Immature natural killer cell (primary cell): ENCODE measurements at regions not wholly inside any gene's neighbourhood (a gene's known extent, or its start where the extent isn't known, plus 50 kb on each side); places are given as distances from the start of the nearest gene placed in this dataset.
"Not testable (repeated sequence)": the region's sequence is repeated elsewhere in the genome, so short reads cannot be mapped to it uniquely, and the experiment has no call there.

ENCODE experiments used
- DNase-seq, 3 donors: peaks; one replicate each; pipeline ENCODE4 v3.0.0; 2022; ENCODE audit warnings: mixed read lengths in 1 of 3
- H3K27ac Mint-ChIP-seq, 6 donors: one replicate each; pipeline ENCODE4 v1.8.0; 2020; ENCODE audit warnings: mixed read lengths in 6 of 6, mild to moderate bottlenecking in 5 of 6, inconsistent platforms in 4 of 6, moderate library complexity in 3 of 6
- H3K27me3 Mint-ChIP-seq, 3 donors: one replicate each; pipeline ENCODE4 v1.8.0; 2020 to 2021; ENCODE audit warnings: low read depth in 3 of 3, mild to moderate bottlenecking in 3 of 3, mixed read lengths in 3 of 3, moderate library complexity in 3 of 3, inconsistent platforms in 1 of 3
- H3K36me3 Mint-ChIP-seq, 3 donors: one replicate each; pipeline ENCODE4 v1.8.0; 2020; ENCODE audit warnings: mixed read lengths in 3 of 3, inconsistent platforms in 2 of 3, mild to moderate bottlenecking in 2 of 3
- H3K4me1 Mint-ChIP-seq, 2 donors: one replicate each; pipeline ENCODE4 v1.8.0; 2020; ENCODE audit warnings: inconsistent platforms in 2 of 2, mild to moderate bottlenecking in 2 of 2, mixed read lengths in 2 of 2, moderate library complexity in 1 of 2
- H3K4me3 Mint-ChIP-seq, 5 donors: one replicate each; pipeline ENCODE4 v1.8.0; 2020; ENCODE audit warnings: mild to moderate bottlenecking in 5 of 5, mixed read lengths in 5 of 5, inconsistent platforms in 3 of 5, moderate library complexity in 3 of 5
- H3K9me3 Mint-ChIP-seq, 6 donors: one replicate each; pipeline ENCODE4 v1.8.0; 2020; ENCODE audit warnings: mild to moderate bottlenecking in 6 of 6, mixed read lengths in 6 of 6, inconsistent platforms in 4 of 6, moderate library complexity in 3 of 6

GRCh38 chr5:2373631-2374030 is 377.8 kb downstream of the IRX2 start:
- Mint-ChIP-seq H3K27ac (no peak overlapping the region), H3K9me3 (peaks cover 1 to 10% (median 5%) of the 10 kb centered on the region in 6 donors), H3K4me1 (no peaks in the 10 kb centered on the region), H3K27me3 (peaks cover 1 to 4% (median 2%) of the 10 kb centered on the region in 3 donors), H3K36me3 (no peaks in the 10 kb centered on the region), H3K4me3 (no peak overlapping the region)
- no peak for DNase-seq

DNA sequence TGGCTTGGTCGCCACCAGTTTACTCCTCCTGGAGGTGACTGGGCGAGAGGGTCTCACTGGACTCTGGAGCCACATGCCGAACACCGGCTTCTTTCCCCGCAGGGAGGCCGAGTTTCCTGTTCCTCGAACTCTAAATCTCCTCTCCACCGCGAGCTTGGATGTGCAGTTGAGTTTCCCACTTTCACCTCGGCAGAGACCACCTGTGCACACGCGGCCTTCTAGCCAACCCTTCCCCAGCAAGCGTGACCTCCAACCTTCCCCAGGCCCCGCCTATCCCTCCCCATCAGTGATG is 380.1 kb downstream of the IRX2 start:
- H3K9me3 Mint-ChIP-seq, result peaks cover 1 to 12% (median 6%) of the 10 kb centered on the region in 6 donors
- H3K4me1 Mint-ChIP-seq, result no peaks in the 10 kb centered on the region
- H3K27me3 Mint-ChIP-seq, result peaks cover 1 to 4% (median 2%) of the 10 kb centered on the region in 3 donors
- H3K36me3 Mint-ChIP-seq, result no peaks in the 10 kb centered on the region
- no peak overlapping the region for H3K27ac Mint-ChIP-seq
- no peak overlapping the region for H3K4me3 Mint-ChIP-seq
- DNase-seq, result no peak

DNA sequence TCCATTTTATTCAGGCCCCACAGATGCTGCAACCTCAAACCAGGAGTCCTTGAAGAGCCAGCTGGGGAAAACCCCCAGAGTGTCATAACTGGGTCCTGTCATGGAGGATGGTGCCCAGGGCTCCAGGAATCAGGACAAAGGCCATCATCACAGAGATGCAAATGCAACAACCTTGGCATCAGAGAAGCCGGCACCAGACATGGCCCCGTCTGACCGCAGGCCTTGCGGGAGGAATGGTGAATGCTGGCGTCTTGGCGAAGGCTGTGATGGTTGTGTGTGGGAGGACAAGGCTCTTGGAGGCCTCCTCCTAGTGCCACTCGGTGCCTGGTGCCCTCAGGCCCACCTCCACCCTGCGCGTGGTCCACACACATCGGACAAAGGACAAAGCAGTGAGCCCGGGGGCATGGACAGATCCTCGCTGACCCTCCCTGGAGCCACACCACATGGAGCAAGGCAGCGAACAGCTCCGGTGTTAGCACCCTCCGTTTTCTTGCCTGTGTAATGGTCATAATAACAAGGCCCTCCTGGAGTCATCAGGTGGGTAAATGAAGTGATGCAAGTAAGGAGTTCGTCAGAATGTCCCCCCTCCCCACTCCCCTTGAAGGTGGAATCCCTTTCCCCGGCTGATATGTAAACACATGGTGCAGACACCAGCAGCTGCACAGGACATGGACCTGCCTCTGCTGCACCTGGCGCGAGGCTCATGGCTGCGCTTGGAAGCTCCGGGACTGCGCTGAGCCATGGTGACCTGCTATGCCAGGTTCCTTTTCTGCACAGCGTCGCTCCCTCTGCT is 380.7 kb downstream of the IRX2 start:
- H3K36me3 Mint-ChIP-seq, result no peaks in the 10 kb centered on the region
- H3K9me3 Mint-ChIP-seq, result peaks cover 1 to 11% (median 6%) of the 10 kb centered on the region in 6 donors
- H3K4me3 Mint-ChIP-seq, result no peak overlapping the region
- peaks cover 1 to 2% (median 2%) of the 10 kb centered on the region in 3 donors for H3K27me3 Mint-ChIP-seq
- DNase-seq, result no peak
- no peak overlapping the region for H3K27ac Mint-ChIP-seq
- no peaks in the 10 kb centered on the region for H3K4me1 Mint-ChIP-seq

DNA sequence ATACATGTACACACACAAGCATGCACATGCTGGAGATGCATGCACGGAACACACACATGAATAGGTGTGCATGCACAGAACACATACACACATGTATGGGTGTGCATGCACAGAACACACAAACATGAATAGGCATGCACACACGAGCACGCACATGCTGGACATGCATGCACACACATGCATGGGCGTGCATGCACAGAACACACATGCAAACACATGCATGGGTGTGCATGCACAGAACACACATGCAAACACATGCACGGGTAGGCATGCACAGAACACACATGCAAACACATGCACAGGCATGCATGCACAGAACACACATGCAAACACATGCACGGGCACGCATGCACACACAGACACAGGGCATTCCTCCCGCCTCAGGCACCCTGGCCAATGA is 382.3 kb downstream of the IRX2 start:
- H3K4me3 Mint-ChIP-seq, result no peak overlapping the region
- H3K27ac Mint-ChIP-seq, result no peak overlapping the region
- peaks cover 1 to 15% (median 8%) of the 10 kb centered on the region in 6 donors for H3K9me3 Mint-ChIP-seq
- peaks cover 1 to 5% (median 2%) of the 10 kb centered on the region in 3 donors for H3K27me3 Mint-ChIP-seq
- no peaks in the 10 kb centered on the region for H3K4me1 Mint-ChIP-seq
- no peak for DNase-seq
- no peaks in the 10 kb centered on the region for H3K36me3 Mint-ChIP-seq

- Mint-ChIP-seq H3K27ac (no peak overlapping the region), H3K27me3 (peaks cover 0 to 3% (median 0%) of the 10 kb centered on the region in 3 donors), H3K4me3 (no peak overlapping the region), H3K9me3 (peaks cover 1 to 23% (median 9%) of the 10 kb centered on the region in 6 donors), H3K4me1 (no peaks in the 10 kb centered on the region), H3K36me3 (no peaks in the 10 kb centered on the region)
- no peak for DNase-seq
These were observed 384.7 kb downstream of the IRX2 start for GRCh38 chr5:2366816-2367215.

DNA sequence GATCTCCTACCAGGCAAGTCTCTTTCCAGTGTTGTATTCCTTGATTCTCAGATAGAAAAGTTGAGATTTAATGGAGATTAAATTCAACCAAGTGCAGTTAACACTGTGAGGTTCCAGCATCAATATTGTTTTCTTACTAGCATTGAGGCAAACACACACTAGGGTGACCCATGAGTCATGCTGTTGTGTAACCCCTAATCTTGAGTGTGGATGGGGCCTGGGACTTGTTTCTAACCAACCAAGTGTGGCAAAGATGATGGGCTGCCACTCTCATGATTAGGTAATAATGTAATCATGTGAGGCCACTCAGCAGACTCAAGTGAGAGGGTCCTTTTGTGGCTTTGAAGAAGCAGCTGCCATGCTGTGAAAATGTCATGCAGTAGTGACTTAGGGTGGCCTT is 394.2 kb downstream of the IRX2 start:
- no peak overlapping the region for H3K4me3 Mint-ChIP-seq
- peaks cover 1 to 3% (median 2%) of the 10 kb centered on the region in 3 donors for H3K27me3 Mint-ChIP-seq
- no peaks in the 10 kb centered on the region for H3K4me1 Mint-ChIP-seq
- H3K27ac Mint-ChIP-seq, result no peak overlapping the region
- H3K36me3 Mint-ChIP-seq, result no peaks in the 10 kb centered on the region
- DNase-seq, result no peak
- H3K9me3 Mint-ChIP-seq, result peaks cover 0 to 7% (median 0%) of the 10 kb centered on the region in 6 donors

DNA sequence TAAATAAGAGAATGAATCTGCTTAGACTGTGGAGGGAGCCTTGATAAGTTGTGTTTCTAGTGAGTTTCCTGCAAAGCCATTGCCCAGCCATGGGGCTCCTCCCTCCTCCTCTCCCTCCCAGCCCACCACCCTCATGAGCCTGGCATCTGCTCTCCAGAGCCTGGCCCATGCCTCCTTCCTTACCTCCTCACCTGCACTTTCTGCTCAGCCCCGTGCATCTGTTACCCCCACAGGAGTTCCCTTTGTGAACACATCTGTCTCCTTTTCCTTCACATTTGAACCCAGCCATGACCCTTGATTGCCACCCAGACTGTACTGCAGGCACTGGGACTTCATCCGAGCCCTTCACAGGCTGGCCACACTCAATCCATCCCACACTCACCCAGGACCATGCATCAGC is 395.6 kb downstream of the IRX2 start:
- Mint-ChIP-seq H3K4me1 (no peaks in the 10 kb centered on the region), H3K9me3 (peaks cover 0 to 10% (median 2%) of the 10 kb centered on the region in 6 donors), H3K27me3 (peaks cover 1 to 3% (median 2%) of the 10 kb centered on the region in 3 donors), H3K36me3 (no peaks in the 10 kb centered on the region), H3K4me3 (no peak overlapping the region), H3K27ac (no peak overlapping the region)
- DNase-seq, result no peak

GRCh38 chr5:2353871-2354440 is 397.5 kb downstream of the IRX2 start:
- H3K27ac Mint-ChIP-seq, result no peak overlapping the region
- no peaks in the 10 kb centered on the region for H3K4me1 Mint-ChIP-seq
- H3K36me3 Mint-ChIP-seq, result no peaks in the 10 kb centered on the region
- no peak for DNase-seq
- H3K4me3 Mint-ChIP-seq, result no peak overlapping the region
- peaks cover 0 to 12% (median 2%) of the 10 kb centered on the region in 6 donors for H3K9me3 Mint-ChIP-seq
- H3K27me3 Mint-ChIP-seq, result peaks cover 0 to 3% (median 2%) of the 10 kb centered on the region in 3 donors

GRCh38 chr5:2353211-2353610 is 398.3 kb downstream of the IRX2 start:
- Mint-ChIP-seq H3K27ac (no peak overlapping the region), H3K36me3 (no peaks in the 10 kb centered on the region), H3K9me3 (peaks cover 0 to 17% (median 3%) of the 10 kb centered on the region in 6 donors), H3K27me3 (peaks cover 0 to 3% (median 2%) of the 10 kb centered on the region in 3 donors), H3K4me3 (no peak overlapping the region), H3K4me1 (no peaks in the 10 kb centered on the region)
- no peak for DNase-seq

DNA sequence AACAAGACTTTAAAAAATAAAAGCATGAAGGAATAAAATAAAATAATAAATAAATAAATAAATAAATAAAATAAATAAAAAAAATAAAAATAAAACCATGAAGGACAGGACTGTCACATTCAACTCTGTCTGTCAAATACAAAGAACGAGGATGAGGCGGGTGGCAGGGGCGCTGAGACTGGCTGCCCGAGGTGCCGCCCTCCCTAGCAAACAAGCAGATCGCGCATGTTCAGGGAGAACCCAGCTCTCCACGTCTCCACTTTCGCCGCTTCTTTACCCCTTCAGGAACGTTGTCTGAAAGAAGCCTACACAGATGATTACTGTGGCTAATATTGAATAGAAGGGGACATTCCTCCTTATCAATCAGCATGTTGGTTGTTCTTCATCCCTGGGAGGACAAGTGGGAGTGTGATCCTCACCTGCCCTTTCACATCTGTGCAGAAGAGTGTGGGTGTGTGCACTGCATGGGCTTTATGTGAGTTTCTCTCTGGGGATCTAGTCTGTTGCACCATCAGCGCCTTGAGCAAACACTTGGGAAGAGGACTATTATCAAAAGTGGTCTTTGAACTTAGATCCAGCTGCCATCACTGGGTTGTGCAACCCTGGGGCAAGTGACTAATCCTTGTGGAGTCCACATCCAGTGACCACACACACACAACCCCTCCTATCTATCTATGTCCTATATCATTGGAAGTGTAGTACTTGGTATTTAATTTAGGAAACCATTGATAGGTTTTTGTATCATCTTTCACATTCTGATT is 399.2 kb downstream of the IRX2 start:
- Mint-ChIP-seq H3K27me3 (peaks cover 0 to 3% (median 2%) of the 10 kb centered on the region in 3 donors), H3K4me1 (no peaks in the 10 kb centered on the region), H3K9me3 (peaks cover 0 to 21% (median 7%) of the 10 kb centered on the region in 6 donors), H3K36me3 (no peaks in the 10 kb centered on the region), H3K27ac (no peak overlapping the region), H3K4me3 (no peak overlapping the region)
- no peak for DNase-seq

GRCh38 chr5:2349768-2350167 is 401.7 kb downstream of the IRX2 start:
- not testable (repeated sequence) for H3K27me3 Mint-ChIP-seq, H3K4me1 Mint-ChIP-seq, DNase-seq, H3K27ac Mint-ChIP-seq, H3K36me3 Mint-ChIP-seq, H3K4me3 Mint-ChIP-seq
- peaks cover 2 to 25% (median 6%) of the 10 kb centered on the region in 6 donors for H3K9me3 Mint-ChIP-seq

DNA sequence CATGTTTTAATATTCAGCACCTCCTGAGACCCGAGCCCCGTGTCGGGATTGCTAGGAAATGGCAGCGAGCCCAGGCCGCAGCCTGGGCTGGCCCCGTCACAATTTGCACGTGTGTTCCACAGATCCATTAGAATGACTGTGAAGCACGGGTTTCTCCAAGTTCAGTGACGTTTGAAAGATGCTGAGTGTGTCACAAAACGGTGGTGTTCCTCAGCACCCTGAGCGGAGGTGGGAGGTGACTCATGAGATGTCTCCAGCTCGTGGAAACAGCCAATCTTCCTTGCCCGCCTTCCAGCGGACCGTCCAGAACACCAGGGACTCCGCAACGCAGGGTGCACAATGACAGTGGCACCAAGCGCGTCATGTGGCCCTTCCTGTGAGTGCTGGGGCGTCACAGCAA is 412.8 kb downstream of the IRX2 start:
- Mint-ChIP-seq H3K4me1 (no peaks in the 10 kb centered on the region), H3K27ac (no peak overlapping the region), H3K36me3 (no peaks in the 10 kb centered on the region), H3K9me3 (peaks cover 0 to 3% (median 0%) of the 10 kb centered on the region in 6 donors), H3K4me3 (no peak overlapping the region), H3K27me3 (peaks cover 2 to 6% (median 4%) of the 10 kb centered on the region in 3 donors)
- DNase-seq, result no peak

DNA sequence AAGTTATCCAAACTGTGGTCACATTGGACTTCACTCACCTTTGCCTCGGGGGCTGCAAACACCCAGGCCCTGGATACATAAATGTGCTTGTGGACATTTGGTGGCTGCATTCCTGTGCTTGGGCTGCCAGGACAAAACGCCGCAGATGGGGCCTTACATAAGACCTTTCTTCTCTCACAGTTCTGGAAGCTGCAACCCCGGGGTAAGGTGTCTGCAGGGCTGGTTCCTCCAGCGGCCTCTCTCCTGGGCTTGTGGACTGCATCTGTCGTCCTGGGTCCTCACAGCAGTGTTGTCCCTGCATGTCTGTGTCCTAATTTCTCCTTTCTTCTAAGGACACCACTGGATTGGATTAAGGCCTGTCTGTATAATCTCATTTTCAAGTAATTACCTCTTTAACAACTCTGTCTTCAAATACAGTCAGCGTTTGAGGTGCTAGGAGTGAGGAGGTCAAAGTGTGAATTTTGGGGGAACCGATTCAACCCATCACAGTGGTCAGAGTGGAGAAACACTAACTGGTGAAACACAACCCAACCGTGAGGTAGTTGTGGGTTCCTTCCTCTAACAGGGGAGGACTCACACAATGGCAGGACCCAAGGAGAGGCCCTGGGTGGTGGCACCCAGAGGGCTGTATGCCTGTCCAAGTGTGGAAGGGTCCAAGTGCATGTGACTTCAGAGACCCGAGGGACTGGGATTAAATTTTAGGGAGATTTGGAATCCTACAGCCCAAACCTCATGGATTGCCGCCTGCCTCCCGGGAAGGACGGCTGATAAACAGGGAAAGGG is 415.6 kb downstream of the IRX2 start:
- H3K9me3 Mint-ChIP-seq, result peaks cover 0 to 6% (median 0%) of the 10 kb centered on the region in 6 donors
- H3K27ac Mint-ChIP-seq, result peak overlapping the region in 3 of 6 donors; percentile 56 to 84 (median 81)
- peaks cover 0 to 2% (median 1%) of the 10 kb centered on the region in 3 donors for H3K27me3 Mint-ChIP-seq
- H3K36me3 Mint-ChIP-seq, result no peaks in the 10 kb centered on the region
- DNase-seq, result peak; percentile 7 to 27 (median 20)
- no peaks in the 10 kb centered on the region for H3K4me1 Mint-ChIP-seq
- H3K4me3 Mint-ChIP-seq, result peak overlapping the region in 3 of 5 donors; percentile 8 to 42 (median 23)
